ENCODE measurements at regions not wholly inside any gene's neighbourhood (a gene's known extent, or its start where the extent isn't known, plus 50 kb on each side); places are given as distances from the start of the nearest gene placed in this dataset.

GRCh38 chr2:217277646-217278398, 418.0 kb upstream of the TNP1 start:
- no peaks in the 10 kb centered on the region for H4K20me1 ChIP-seq (ENCODE audit: insufficient read depth, low read length)
- peaks cover 0 to 3% (median 0%) of the 10 kb centered on the region in 7 donors for H3K9me3 Mint-ChIP-seq
- H3K4me3 Mint-ChIP-seq, result no peak overlapping the region
- no peaks in the 10 kb centered on the region for H3K36me3 ChIP-seq (replicated peaks in 1 of 2; ENCODE audit: control insufficient read depth in 1 of 2, insufficient read depth in 2 of 2, low read length in 2 of 2)
- no peak for TF ChIP-seq CTCF (IDR thresholded peaks at IDR 0.05)
- H3K4me2 ChIP-seq (replicated peaks; ENCODE audit: extremely low read depth, low read length, poor library complexity, severe bottlenecking), result no peak overlapping the region
- 78% methylated on average over 6 of the region's 8 CpGs for WGBS (ENCODE audit: insufficient coverage)
- no peaks in the 10 kb centered on the region for H3K4me1 ChIP-seq (ENCODE audit: control insufficient read depth in 1 of 2, insufficient read depth in 2 of 2, low read length in 2 of 2)
- no peak overlapping the region for H3K4me3 ChIP-seq (replicated peaks in 1 of 3; ENCODE audit: low read depth in 2 of 3, low read length in 3 of 3)
- H3K9ac ChIP-seq (ENCODE audit: insufficient read depth, low read length, poor library complexity, severe bottlenecking), result no peak overlapping the region
- no peak overlapping the region for H3K27ac ChIP-seq (ENCODE audit: low read depth in 1 of 2, low read length in 2 of 2)
- no peak for DNase-seq
- H3K27me3 Mint-ChIP-seq (ENCODE audit: low read depth in 3 of 3), result peaks cover 16 to 33% (median 22%) of the 10 kb centered on the region in 3 donors
- H3K9me3 ChIP-seq (replicated peaks in 1 of 2; ENCODE audit: control insufficient read depth in 1 of 2, insufficient read depth in 1 of 2, low read length in 2 of 2), result no peaks in the 10 kb centered on the region
- H3K27ac Mint-ChIP-seq, result no peak overlapping the region
- H3K79me2 ChIP-seq (ENCODE audit: insufficient read depth, low read length), result no peaks in the 10 kb centered on the region
- H3K27me3 ChIP-seq (ENCODE audit: control insufficient read depth in 2 of 2, insufficient read depth in 2 of 2, low read length in 2 of 2), result peaks cover 18 to 19% of the 10 kb centered on the region in 2 donors
- intact Hi-C loops (cut with micrococcal nuclease), result no loop called here
- no peaks in the 10 kb centered on the region for H3K36me3 Mint-ChIP-seq
- no peaks in the 10 kb centered on the region for H3K4me1 Mint-ChIP-seq
- H2AFZ ChIP-seq (ENCODE audit: insufficient read depth, low read depth, low read length, poor library complexity, severe bottlenecking), result no peak overlapping the region

GRCh38 chr2:217276433-217276832, 416.6 kb upstream of the TNP1 start:
- H3K9ac ChIP-seq (ENCODE audit: insufficient read depth, low read length, poor library complexity, severe bottlenecking), result no peak overlapping the region
- intact Hi-C loops (cut with micrococcal nuclease), result no loop called here
- peaks cover 14% of the 10 kb centered on the region in 2 donors for H3K27me3 ChIP-seq (ENCODE audit: control insufficient read depth in 2 of 2, insufficient read depth in 2 of 2, low read length in 2 of 2)
- H3K79me2 ChIP-seq (ENCODE audit: insufficient read depth, low read length), result no peaks in the 10 kb centered on the region
- H3K27ac ChIP-seq (ENCODE audit: low read depth in 1 of 2, low read length in 2 of 2), result no peak overlapping the region
- H3K4me3 ChIP-seq (replicated peaks in 1 of 3; ENCODE audit: low read depth in 2 of 3, low read length in 3 of 3), result no peak overlapping the region
- no peaks in the 10 kb centered on the region for H3K4me1 ChIP-seq (ENCODE audit: control insufficient read depth in 1 of 2, insufficient read depth in 2 of 2, low read length in 2 of 2)
- Mint-ChIP-seq H3K27me3 (ENCODE audit: low read depth in 3 of 3) (peaks cover 18 to 34% (median 23%) of the 10 kb centered on the region in 3 donors), H3K9me3 (peaks cover 0 to 3% (median 0%) of the 10 kb centered on the region in 7 donors), H3K4me1 (no peaks in the 10 kb centered on the region), H3K4me3 (peak overlapping the region in 1 of 2 donors; percentile 6), H3K27ac (no peak overlapping the region), H3K36me3 (no peaks in the 10 kb centered on the region)
- no peak overlapping the region for H2AFZ ChIP-seq (ENCODE audit: insufficient read depth, low read depth, low read length, poor library complexity, severe bottlenecking)
- DNase-seq, result no peak
- no peak overlapping the region for H3K4me2 ChIP-seq (replicated peaks; ENCODE audit: extremely low read depth, low read length, poor library complexity, severe bottlenecking)
- H4K20me1 ChIP-seq (ENCODE audit: insufficient read depth, low read length), result no peaks in the 10 kb centered on the region
- WGBS (ENCODE audit: insufficient coverage), result 86% methylated on average over 1 of the region's 4 CpGs
- TF ChIP-seq CTCF (IDR thresholded peaks at IDR 0.05), result no peak
- no peaks in the 10 kb centered on the region for H3K36me3 ChIP-seq (replicated peaks in 1 of 2; ENCODE audit: control insufficient read depth in 1 of 2, insufficient read depth in 2 of 2, low read length in 2 of 2)
- H3K9me3 ChIP-seq (replicated peaks in 1 of 2; ENCODE audit: control insufficient read depth in 1 of 2, insufficient read depth in 1 of 2, low read length in 2 of 2), result no peaks in the 10 kb centered on the region

Measured in CD14-positive monocyte (primary cell).